ENCODE measurements at regions not wholly inside any gene's neighbourhood (a gene's known extent, or its start where the extent isn't known, plus 50 kb on each side); places are given as distances from the start of the nearest gene placed in this dataset.

DNA sequence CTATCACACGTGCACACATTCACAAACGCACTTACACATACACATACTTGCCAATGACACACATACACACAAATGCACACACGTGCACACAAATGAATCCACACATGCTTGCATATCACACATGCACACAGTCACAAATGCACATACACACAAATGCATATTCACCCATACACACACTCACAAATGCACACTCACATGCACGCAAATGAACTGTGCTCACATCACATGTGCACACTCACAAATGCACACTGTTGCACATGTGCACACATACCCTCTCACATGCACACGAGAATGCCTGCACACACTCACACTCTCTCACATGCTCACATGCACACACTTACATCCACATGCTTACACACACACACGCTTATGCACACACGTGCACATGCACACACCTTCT, 368.1 kb downstream of the EIPR1 start:
- TF ChIP-seq POLR2A (IDR thresholded peaks at IDR 0.05) = no peak
- TF ChIP-seq, protein P1, sequence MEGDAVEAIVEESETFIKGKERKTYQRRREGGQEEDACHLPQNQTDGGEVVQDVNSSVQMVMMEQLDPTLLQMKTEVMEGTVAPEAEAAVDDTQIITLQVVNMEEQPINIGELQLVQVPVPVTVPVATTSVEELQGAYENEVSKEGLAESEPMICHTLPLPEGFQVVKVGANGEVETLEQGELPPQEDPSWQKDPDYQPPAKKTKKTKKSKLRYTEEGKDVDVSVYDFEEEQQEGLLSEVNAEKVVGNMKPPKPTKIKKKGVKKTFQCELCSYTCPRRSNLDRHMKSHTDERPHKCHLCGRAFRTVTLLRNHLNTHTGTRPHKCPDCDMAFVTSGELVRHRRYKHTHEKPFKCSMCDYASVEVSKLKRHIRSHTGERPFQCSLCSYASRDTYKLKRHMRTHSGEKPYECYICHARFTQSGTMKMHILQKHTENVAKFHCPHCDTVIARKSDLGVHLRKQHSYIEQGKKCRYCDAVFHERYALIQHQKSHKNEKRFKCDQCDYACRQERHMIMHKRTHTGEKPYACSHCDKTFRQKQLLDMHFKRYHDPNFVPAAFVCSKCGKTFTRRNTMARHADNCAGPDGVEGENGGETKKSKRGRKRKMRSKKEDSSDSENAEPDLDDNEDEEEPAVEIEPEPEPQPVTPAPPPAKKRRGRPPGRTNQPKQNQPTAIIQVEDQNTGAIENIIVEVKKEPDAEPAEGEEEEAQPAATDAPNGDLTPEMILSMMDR (IDR thresholded peaks at IDR 0.05) = no peak

Measured in lower leg skin (tissue), 3 donors.